MM.1S (cell line): ENCODE measurements at regions not wholly inside any gene's neighbourhood (a gene's known extent, or its start where the extent isn't known, plus 50 kb on each side); places are given as distances from the start of the nearest gene placed in this dataset.

Source experiments
- DNase-seq: peaks from one replicate; pipeline ENCODE4 v3.0.0-alpha.2; 2015
- H2AFZ ChIP-seq: fragments of 300-600 bp; sonication (generic); 2 replicates; pipeline ENCODE4 v1.6.0; 2016; ENCODE audit warnings: antibody characterized with exemption, low read length
- H3F3A ChIP-seq: fragments of 300-600 bp; sonication (generic); 2 replicates; pipeline ENCODE4 v1.6.1; 2016; ENCODE audit warnings: mild to moderate bottlenecking, antibody characterized with exemption, low read length, moderate library complexity, mixed read lengths; ENCODE audit not compliant: insufficient read depth
- H3K27ac ChIP-seq: fragments of 300-600 bp; sonication (generic); 2 replicates; pipeline ENCODE4 v1.5.1; 2016; ENCODE audit warnings: mild to moderate bottlenecking, low read length
- H3K27me3 ChIP-seq: fragments of 300-600 bp; sonication (generic); replicated peaks from 2 replicates; pipeline ENCODE4 v1.6.0; 2016; ENCODE audit warnings: low read length; ENCODE audit not compliant: insufficient read depth
- H3K36me3 ChIP-seq: fragments of 300-600 bp; sonication (generic); replicated peaks from 2 replicates; pipeline ENCODE4 v1.6.1; 2016; ENCODE audit warnings: mild to moderate bottlenecking, low read length, mixed read lengths; ENCODE audit not compliant: insufficient read depth
- H3K4me1 ChIP-seq: fragments of 300-600 bp; sonication (generic); 2 replicates; pipeline ENCODE4 v1.6.1; 2016; ENCODE audit warnings: low read length, mixed read lengths
- H3K4me2 ChIP-seq: fragments of 300-600 bp; sonication (generic); 2 replicates; pipeline ENCODE4 v1.6.0; 2016; ENCODE audit warnings: low read depth, low read length
- H3K4me3 ChIP-seq: fragments of 300-600 bp; sonication (generic); 2 replicates; pipeline ENCODE4 v1.5.1; 2016; ENCODE audit warnings: low read length, mixed read lengths
- H3K79me2 ChIP-seq: fragments of 300-600 bp; sonication (generic); 2 replicates; pipeline ENCODE4 v1.6.1; 2016; ENCODE audit warnings: mixed run types, low read length, mixed read lengths
- H3K9ac ChIP-seq: fragments of 300-600 bp; sonication (generic); 2 replicates; pipeline ENCODE4 v1.6.1; 2016; ENCODE audit warnings: low read length, mixed read lengths
- H3K9me2 ChIP-seq: fragments of 300-600 bp; sonication (generic); replicated peaks from 2 replicates; pipeline ENCODE4 v1.6.1; 2016; ENCODE audit warnings: mild to moderate bottlenecking, low read length, mixed read lengths; ENCODE audit not compliant: insufficient read depth
- H3K9me3 ChIP-seq: fragments of 300-600 bp; sonication (generic); replicated peaks from 2 replicates; pipeline ENCODE4 v1.6.1; 2016; ENCODE audit warnings: mild to moderate bottlenecking, low read length, mixed read lengths; ENCODE audit not compliant: insufficient read depth
- H4K20me1 ChIP-seq: fragments of 300-600 bp; sonication (generic); 2 replicates; pipeline ENCODE4 v1.6.1; 2016; ENCODE audit warnings: mild to moderate bottlenecking, low read length, moderate library complexity, mixed read lengths; ENCODE audit not compliant: insufficient read depth
- EZH2 ChIP-seq: fragments of 300-600 bp; sonication (generic); optimal IDR thresholded peaks from 2 replicates; pipeline ENCODE3; 2017; ENCODE audit warnings: low read depth, mild to moderate bottlenecking, antibody characterized with exemption, low read length, mixed read lengths
- EZH2phosphoT487 ChIP-seq: fragments of 300-600 bp; sonication (generic); IDR thresholded peaks from 2 replicates; pipeline ENCODE4 v1.6.1; 2018; ENCODE audit warnings: antibody characterized with exemption, low read length
- TF ChIP-seq, protein P1 (sequence below): fragments of 300-600 bp; sonication (generic); IDR thresholded peaks from 2 replicates; pipeline ENCODE4 v1.5.1; 2016; ENCODE audit warnings: antibody characterized with exemption, low read length, mixed read lengths

- Histone ChIP-seq H2AFZ (no peak overlapping the region), H3K27ac (no peak overlapping the region), H3K4me2 (no peak overlapping the region), H4K20me1 (no peaks in the 10 kb centered on the region), H3K9me2 (no peaks in the 10 kb centered on the region), H3K9me3 (no peaks in the 10 kb centered on the region), H3K4me1 (no peaks in the 10 kb centered on the region), H3K4me3 (no peak overlapping the region), H3K79me2 (no peaks in the 10 kb centered on the region), H3F3A (no peaks in the 10 kb centered on the region), H3K9ac (no peak overlapping the region), H3K27me3 (no peaks in the 10 kb centered on the region), H3K36me3 (no peaks in the 10 kb centered on the region)
- DNase-seq = no peak
- TF ChIP-seq EZH2 (no peak), EZH2phosphoT487 (no peak)
- TF ChIP-seq, protein P1, sequence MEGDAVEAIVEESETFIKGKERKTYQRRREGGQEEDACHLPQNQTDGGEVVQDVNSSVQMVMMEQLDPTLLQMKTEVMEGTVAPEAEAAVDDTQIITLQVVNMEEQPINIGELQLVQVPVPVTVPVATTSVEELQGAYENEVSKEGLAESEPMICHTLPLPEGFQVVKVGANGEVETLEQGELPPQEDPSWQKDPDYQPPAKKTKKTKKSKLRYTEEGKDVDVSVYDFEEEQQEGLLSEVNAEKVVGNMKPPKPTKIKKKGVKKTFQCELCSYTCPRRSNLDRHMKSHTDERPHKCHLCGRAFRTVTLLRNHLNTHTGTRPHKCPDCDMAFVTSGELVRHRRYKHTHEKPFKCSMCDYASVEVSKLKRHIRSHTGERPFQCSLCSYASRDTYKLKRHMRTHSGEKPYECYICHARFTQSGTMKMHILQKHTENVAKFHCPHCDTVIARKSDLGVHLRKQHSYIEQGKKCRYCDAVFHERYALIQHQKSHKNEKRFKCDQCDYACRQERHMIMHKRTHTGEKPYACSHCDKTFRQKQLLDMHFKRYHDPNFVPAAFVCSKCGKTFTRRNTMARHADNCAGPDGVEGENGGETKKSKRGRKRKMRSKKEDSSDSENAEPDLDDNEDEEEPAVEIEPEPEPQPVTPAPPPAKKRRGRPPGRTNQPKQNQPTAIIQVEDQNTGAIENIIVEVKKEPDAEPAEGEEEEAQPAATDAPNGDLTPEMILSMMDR = no peak
These were observed 597.8 kb downstream of the BCOR start for GRCh38 chrX:39499996-39500395.

- Histone ChIP-seq H4K20me1 (no peaks in the 10 kb centered on the region), H2AFZ (no peak overlapping the region), H3K4me2 (no peak overlapping the region), H3K27ac (no peak overlapping the region), H3K9me3 (no peaks in the 10 kb centered on the region), H3K79me2 (no peaks in the 10 kb centered on the region), H3K9ac (no peak overlapping the region), H3K36me3 (no peaks in the 10 kb centered on the region), H3K4me1 (no peaks in the 10 kb centered on the region), H3K9me2 (no peaks in the 10 kb centered on the region), H3F3A (no peaks in the 10 kb centered on the region), H3K4me3 (no peak overlapping the region), H3K27me3 (no peaks in the 10 kb centered on the region)
- TF ChIP-seq EZH2phosphoT487 = no peak
- TF ChIP-seq, protein P1 = no peak
- TF ChIP-seq EZH2 = no peak
- DNase-seq = no peak
These were observed 595.9 kb downstream of the BCOR start for GRCh38 chrX:39501822-39502221.

- no peaks in the 10 kb centered on the region for H3K27me3 ChIP-seq
- no peaks in the 10 kb centered on the region for H3K9me2 ChIP-seq
- no peaks in the 10 kb centered on the region for H3F3A ChIP-seq
- H3K9ac ChIP-seq = no peak overlapping the region
- TF ChIP-seq, protein P1 = no peak
- TF ChIP-seq EZH2phosphoT487 (no peak), EZH2 (no peak)
- no peaks in the 10 kb centered on the region for H3K36me3 ChIP-seq
- H2AFZ ChIP-seq = no peak overlapping the region
- H4K20me1 ChIP-seq = no peaks in the 10 kb centered on the region
- no peak overlapping the region for H3K4me2 ChIP-seq
- no peaks in the 10 kb centered on the region for H3K79me2 ChIP-seq
- no peak for DNase-seq
- no peak overlapping the region for H3K4me3 ChIP-seq
- H3K4me1 ChIP-seq = no peaks in the 10 kb centered on the region
- no peaks in the 10 kb centered on the region for H3K9me3 ChIP-seq
- no peak overlapping the region for H3K27ac ChIP-seq
These were observed 595.3 kb downstream of the BCOR start for GRCh38 chrX:39502486-39502885.
